Spleen (tissue), 7 donors: ENCODE measurements at regions not wholly inside any gene's neighbourhood (a gene's known extent, or its start where the extent isn't known, plus 50 kb on each side); places are given as distances from the start of the nearest gene placed in this dataset.

Source experiments
- POLR2A ChIP-seq, 3 donors: fragments of 450-650 bp; IDR thresholded peaks; one replicate each; pipeline ENCODE4 v1.5.1; 2017; ENCODE audit warnings: antibody characterized with exemption in 3 of 3, mild to moderate bottlenecking in 1 of 3
- TF ChIP-seq, protein P1 (sequence below), 11 experiments: fragments of 200-600 bp in 7 of 11; fragments of 450-650 bp in 4 of 11; sonication (generic) in 4 of 11; IDR thresholded peaks in 8 of 11; conservative IDR thresholded peaks in 3 of 11; 1 replicate in 7 of 11; 2 replicates in 4 of 11; pipeline versions ENCODE4 v1.4.0 to v1.8.0; 2016 to 2021; ENCODE audit warnings: antibody characterized with exemption in 11 of 11, inconsistent platforms in 4 of 11, mild to moderate bottlenecking in 1 of 11
- donor health status: DM: no; HTN: no; CAD: no; lungs with moderate emphysema.
- donor health status: DM: no; HTN: no; CAD: no.
- donor health status: DM: no; HTN: no; CAD: no.

DNA sequence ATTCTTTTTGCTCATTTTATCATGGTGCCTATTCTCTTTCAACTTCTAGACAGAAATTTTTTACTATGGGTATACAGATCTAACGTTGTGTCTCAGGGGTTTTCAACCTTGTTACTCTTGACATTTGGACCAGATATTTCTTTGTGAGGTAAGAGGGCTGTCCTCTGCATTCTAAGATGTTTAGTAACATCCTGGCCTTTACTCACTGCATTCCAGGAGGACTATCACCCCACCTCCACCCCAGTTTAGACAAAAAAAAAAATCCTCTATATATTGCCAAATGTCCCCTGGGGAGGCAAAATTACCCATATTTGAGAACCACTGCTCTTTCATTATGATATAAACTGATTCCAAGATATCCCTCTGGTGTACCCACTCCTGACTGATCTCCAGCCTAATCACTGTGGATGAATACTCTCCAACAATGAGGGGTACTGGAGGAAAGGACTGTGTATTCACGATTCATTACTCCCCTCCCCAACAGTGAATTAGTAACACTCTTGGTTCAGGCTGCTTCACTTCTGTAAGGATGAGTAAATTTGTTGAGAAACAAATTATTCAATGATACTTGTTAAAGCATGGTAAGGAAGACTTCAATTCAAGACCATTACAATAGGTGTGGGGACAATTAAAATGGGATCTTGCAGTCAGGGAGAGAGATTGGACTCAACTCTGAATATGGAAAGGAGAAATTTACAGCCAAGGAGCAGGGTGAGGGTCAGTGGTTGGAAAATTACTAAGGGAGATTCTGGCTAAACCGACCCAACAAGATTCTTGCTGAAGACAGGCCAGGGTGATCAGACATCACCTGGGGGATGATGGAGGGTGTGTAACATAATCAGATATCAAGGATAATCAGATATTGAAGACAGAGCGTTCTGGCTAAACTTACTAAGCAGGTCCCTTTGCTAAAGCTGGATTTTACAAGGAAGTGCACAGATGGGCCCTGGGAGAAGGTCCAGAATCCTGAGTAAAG is 123.8 kb upstream of the DAZL start:
- no peak for TF ChIP-seq POLR2A (IDR thresholded peaks at IDR 0.05)
- TF ChIP-seq, protein P1, sequence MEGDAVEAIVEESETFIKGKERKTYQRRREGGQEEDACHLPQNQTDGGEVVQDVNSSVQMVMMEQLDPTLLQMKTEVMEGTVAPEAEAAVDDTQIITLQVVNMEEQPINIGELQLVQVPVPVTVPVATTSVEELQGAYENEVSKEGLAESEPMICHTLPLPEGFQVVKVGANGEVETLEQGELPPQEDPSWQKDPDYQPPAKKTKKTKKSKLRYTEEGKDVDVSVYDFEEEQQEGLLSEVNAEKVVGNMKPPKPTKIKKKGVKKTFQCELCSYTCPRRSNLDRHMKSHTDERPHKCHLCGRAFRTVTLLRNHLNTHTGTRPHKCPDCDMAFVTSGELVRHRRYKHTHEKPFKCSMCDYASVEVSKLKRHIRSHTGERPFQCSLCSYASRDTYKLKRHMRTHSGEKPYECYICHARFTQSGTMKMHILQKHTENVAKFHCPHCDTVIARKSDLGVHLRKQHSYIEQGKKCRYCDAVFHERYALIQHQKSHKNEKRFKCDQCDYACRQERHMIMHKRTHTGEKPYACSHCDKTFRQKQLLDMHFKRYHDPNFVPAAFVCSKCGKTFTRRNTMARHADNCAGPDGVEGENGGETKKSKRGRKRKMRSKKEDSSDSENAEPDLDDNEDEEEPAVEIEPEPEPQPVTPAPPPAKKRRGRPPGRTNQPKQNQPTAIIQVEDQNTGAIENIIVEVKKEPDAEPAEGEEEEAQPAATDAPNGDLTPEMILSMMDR (IDR thresholded peaks at IDR 0.05 in 8 of 11, conservative IDR thresholded peaks at IDR 0.05 in 3 of 11): no peak
